ENCODE measurements at regions not wholly inside any gene's neighbourhood (a gene's known extent, or its start where the extent isn't known, plus 50 kb on each side); places are given as distances from the start of the nearest gene placed in this dataset.
"Not testable (repeated sequence)": the region's sequence is repeated elsewhere in the genome, so short reads cannot be mapped to it uniquely, and the experiment has no call there.

- no peak for DNase-seq (ENCODE audit: low spot score)
These were observed 242.8 kb downstream of the KCNE4 start for GRCh38 chr2:223294756-223295155.

- peak; percentile 51 for DNase-seq (ENCODE audit: low spot score)
These were observed 245.8 kb downstream of the KCNE4 start for GRCh38 chr2:223297788-223298187.

GRCh38 chr2:223298329-223298728, 246.3 kb downstream of the KCNE4 start:
- not testable (repeated sequence) for DNase-seq (ENCODE audit: low spot score)

GRCh38 chr2:223300326-223300725, 248.3 kb downstream of the KCNE4 start:
- no peak for DNase-seq (ENCODE audit: low spot score)

GRCh38 chr2:223306371-223306770, 254.4 kb downstream of the KCNE4 start:
- DNase-seq (ENCODE audit: low spot score): no peak

- DNase-seq (ENCODE audit: low spot score): no peak
These were observed 260.1 kb downstream of the KCNE4 start for GRCh38 chr2:223311889-223312680.

GRCh38 chr2:223313101-223313500, 261.1 kb downstream of the KCNE4 start:
- DNase-seq (ENCODE audit: low spot score): no peak

GRCh38 chr2:223314811-223315210, 262.8 kb downstream of the KCNE4 start:
- no peak for DNase-seq (ENCODE audit: low spot score)

- no peak for DNase-seq (ENCODE audit: low spot score)
These were observed 263.8 kb downstream of the KCNE4 start for GRCh38 chr2:223315813-223316212.

GRCh38 chr2:223316342-223316741, 264.4 kb downstream of the KCNE4 start:
- no peak for DNase-seq (ENCODE audit: low spot score)

GRCh38 chr2:223319601-223320000, 267.6 kb downstream of the KCNE4 start:
- no peak for DNase-seq (ENCODE audit: low spot score)

- no peak for DNase-seq (ENCODE audit: low spot score)
These were observed 272.4 kb downstream of the KCNE4 start for GRCh38 chr2:223324402-223324801.

- DNase-seq (ENCODE audit: low spot score): no peak
These were observed 273.6 kb downstream of the SCG2 start for GRCh38 chr2:223328578-223328977.

- not testable (repeated sequence) for DNase-seq (ENCODE audit: low spot score)
These were observed 271.4 kb downstream of the SCG2 start for GRCh38 chr2:223330747-223331146.

GRCh38 chr2:223338016-223338415, 264.1 kb downstream of the SCG2 start:
- no peak for DNase-seq (ENCODE audit: low spot score)

GRCh38 chr2:223357076-223357475, 245.1 kb downstream of the SCG2 start:
- DNase-seq (ENCODE audit: low spot score): no peak

- no peak for DNase-seq (ENCODE audit: low spot score)
These were observed 239.1 kb downstream of the SCG2 start for GRCh38 chr2:223363085-223363484.

- peak; percentile 7 for DNase-seq (ENCODE audit: low spot score)
These were observed 236.9 kb downstream of the SCG2 start for GRCh38 chr2:223365158-223365679.

- no peak for DNase-seq (ENCODE audit: low spot score)
These were observed 235.6 kb downstream of the SCG2 start for GRCh38 chr2:223366566-223366965.

- no peak for DNase-seq (ENCODE audit: low spot score)
These were observed 233.7 kb downstream of the SCG2 start for GRCh38 chr2:223368481-223368880.

GRCh38 chr2:223369889-223370288, 232.3 kb downstream of the SCG2 start:
- DNase-seq (ENCODE audit: low spot score): no peak

- DNase-seq (ENCODE audit: low spot score): no peak
These were observed 218.8 kb downstream of the SCG2 start for GRCh38 chr2:223383315-223383714.

GRCh38 chr2:223386189-223386588, 216.0 kb downstream of the SCG2 start:
- DNase-seq (ENCODE audit: low spot score): no peak

GRCh38 chr2:223386984-223387383, 215.2 kb downstream of the SCG2 start:
- DNase-seq (ENCODE audit: low spot score): no peak

Measured in Ammon's horn (tissue), 1 donor.